WERI-Rb-1 (cell line): ENCODE measurements at regions not wholly inside any gene's neighbourhood (a gene's known extent, or its start where the extent isn't known, plus 50 kb on each side); places are given as distances from the start of the nearest gene placed in this dataset.

ENCODE experiments used
- DNase-seq: peaks from one replicate; pipeline ENCODE4 v3.0.0-alpha.2; 2020
- H3K27ac ChIP-seq: fragments of 250-450 bp; sonication (Bioruptor Pico); 2 replicates; pipeline ENCODE4 v1.5.1; 2020; ENCODE audit warnings: mild to moderate bottlenecking, moderate library complexity
- H3K27me3 ChIP-seq: fragments of 250-450 bp; sonication (Bioruptor Pico); 2 replicates; pipeline ENCODE4 v1.5.1; 2021; ENCODE audit warnings: mild to moderate bottlenecking, low read depth, moderate library complexity; ENCODE audit not compliant: insufficient read depth, severe bottlenecking
- H3K36me3 ChIP-seq: fragments of 250-450 bp; sonication (Bioruptor Pico); 2 replicates; pipeline ENCODE4 v1.5.1; 2020; ENCODE audit warnings: mild to moderate bottlenecking, moderate library complexity
- H3K4me3 ChIP-seq: 2 replicates; pipeline ENCODE4 v1.5.1; 2011; ENCODE audit warnings: low read depth, mild to moderate bottlenecking, control low read depth, low read length
- H3K9me3 ChIP-seq: fragments of 250-450 bp; sonication (Bioruptor Pico); 2 replicates; pipeline ENCODE4 v1.5.1; 2021; ENCODE audit warnings: mild to moderate bottlenecking, moderate library complexity; ENCODE audit not compliant: severe bottlenecking
- CTCF ChIP-seq: IDR thresholded peaks from 2 replicates; pipeline ENCODE4 v1.5.1; 2011; ENCODE audit warnings: low read depth, mild to moderate bottlenecking, control low read depth, inconsistent platforms, low read length

- Histone ChIP-seq H3K9me3 (no peaks in the 10 kb centered on the region), H3K4me3 (no peak overlapping the region), H3K27ac (no peak overlapping the region), H3K36me3 (no peaks in the 10 kb centered on the region), H3K27me3 (no peaks in the 10 kb centered on the region)
- no peak for TF ChIP-seq CTCF
- DNase-seq = no peak
These were observed 119.4 kb upstream of the NBEA start for GRCh38 chr13:34822650-34823049.

DNA sequence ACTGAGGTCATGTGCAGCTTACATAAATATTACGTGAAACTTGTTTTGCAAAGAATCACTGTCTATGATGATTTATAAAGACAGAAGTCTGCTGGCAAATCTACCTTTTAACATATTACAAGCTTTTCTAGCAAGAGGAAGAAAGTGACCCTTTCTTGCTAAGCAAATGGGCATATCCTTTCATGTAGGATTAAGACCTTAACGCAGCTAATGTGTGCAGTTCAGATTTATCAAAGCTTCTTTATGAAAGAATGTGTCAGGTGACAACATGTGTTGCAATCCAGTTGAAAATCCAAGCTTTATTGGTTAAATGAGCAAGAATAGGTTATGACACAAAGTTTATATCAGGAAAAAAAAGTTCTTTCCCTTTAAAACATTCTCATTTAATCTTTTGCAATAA is 115.6 kb upstream of the NBEA start:
- Histone ChIP-seq H3K36me3 (no peaks in the 10 kb centered on the region), H3K27ac (no peak overlapping the region), H3K27me3 (no peaks in the 10 kb centered on the region), H3K9me3 (no peaks in the 10 kb centered on the region), H3K4me3 (no peak overlapping the region)
- TF ChIP-seq CTCF = no peak
- no peak for DNase-seq

DNA sequence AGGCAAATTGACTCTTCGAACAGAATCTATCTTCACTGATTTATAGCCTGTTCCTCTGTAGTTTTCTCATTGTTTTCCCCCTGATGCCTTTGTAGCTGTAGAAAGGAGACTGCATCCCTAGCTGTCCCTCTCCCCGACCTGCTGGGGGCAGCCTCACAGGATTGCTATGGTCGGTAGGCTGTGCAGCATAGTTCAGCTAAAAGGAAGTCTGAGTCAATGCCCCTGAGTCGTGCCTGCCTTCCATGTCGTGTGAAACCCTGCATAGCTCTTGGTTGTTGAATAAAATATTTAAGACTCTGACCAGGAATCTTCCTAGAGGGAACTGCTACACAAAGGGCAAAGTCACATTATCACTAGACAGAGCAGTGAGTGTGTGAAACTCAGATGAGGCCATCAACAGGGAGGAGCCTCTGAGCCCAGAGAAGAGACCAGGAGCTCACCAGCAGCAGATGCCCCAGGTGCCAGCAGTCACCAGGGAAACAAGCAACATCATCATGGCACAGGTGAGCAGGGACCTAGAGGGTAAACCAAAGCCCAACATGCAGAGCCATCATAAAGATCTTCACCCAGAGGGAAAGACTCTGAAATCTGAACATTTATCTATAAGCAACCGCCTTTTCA is 108.4 kb upstream of the NBEA start:
- Histone ChIP-seq H3K4me3 (no peak overlapping the region), H3K9me3 (no peaks in the 10 kb centered on the region), H3K36me3 (no peaks in the 10 kb centered on the region), H3K27ac (no peak overlapping the region), H3K27me3 (no peaks in the 10 kb centered on the region)
- no peak for DNase-seq
- peak; percentile 22; the same call in 1 of the 2 replicates for TF ChIP-seq CTCF

- TF ChIP-seq CTCF = no peak
- DNase-seq = no peak
- H3K27me3 ChIP-seq = no peaks in the 10 kb centered on the region
- no peaks in the 10 kb centered on the region for H3K9me3 ChIP-seq
- H3K4me3 ChIP-seq = no peak overlapping the region
- no peak overlapping the region for H3K27ac ChIP-seq
- H3K36me3 ChIP-seq = no peaks in the 10 kb centered on the region
These were observed 99.6 kb upstream of the NBEA start for GRCh38 chr13:34842466-34842865.

GRCh38 chr13:34847766-34848165 is 94.3 kb upstream of the NBEA start:
- H3K4me3 ChIP-seq = no peak overlapping the region
- H3K27ac ChIP-seq = no peak overlapping the region
- no peaks in the 10 kb centered on the region for H3K36me3 ChIP-seq
- H3K9me3 ChIP-seq = no peaks in the 10 kb centered on the region
- no peaks in the 10 kb centered on the region for H3K27me3 ChIP-seq
- TF ChIP-seq CTCF = no peak
- DNase-seq = no peak

DNA sequence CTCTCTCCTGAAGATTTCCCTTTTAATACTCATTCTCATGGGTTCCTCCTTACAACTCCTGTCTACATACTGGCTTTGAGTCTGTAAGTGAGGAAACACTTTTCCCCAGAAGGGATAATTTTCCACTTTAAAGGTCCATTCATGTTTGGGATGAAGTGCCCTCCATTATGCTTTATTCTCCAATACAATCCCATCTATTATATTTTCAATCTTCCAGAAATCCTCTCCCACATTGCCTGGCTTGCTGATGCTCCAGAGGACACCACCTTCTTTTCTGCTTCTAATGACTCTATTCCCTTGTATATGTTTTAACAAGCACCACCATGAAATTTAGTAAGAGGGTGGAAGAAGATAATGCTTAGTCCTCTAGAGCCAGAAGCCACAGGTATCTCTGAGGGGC is 92.7 kb upstream of the NBEA start:
- Histone ChIP-seq H3K36me3 (no peaks in the 10 kb centered on the region), H3K9me3 (no peaks in the 10 kb centered on the region), H3K27ac (no peak overlapping the region), H3K27me3 (no peaks in the 10 kb centered on the region), H3K4me3 (no peak overlapping the region)
- DNase-seq = no peak
- no peak for TF ChIP-seq CTCF
